ENCODE measurements at regions not wholly inside any gene's neighbourhood (a gene's known extent, or its start where the extent isn't known, plus 50 kb on each side); places are given as distances from the start of the nearest gene placed in this dataset.

GRCh38 chr1:22281521-22282363 lies 138.8 kb upstream of the WNT4 start:
- TF ChIP-seq CHD2 (IDR thresholded peaks at IDR 0.05; ENCODE audit: low read depth, low read length): no peak
- TF ChIP-seq JUN (CRISPR knock-in tag; IDR thresholded peaks at IDR 0.05): no peak
- TF ChIP-seq RAD51 (IDR thresholded peaks at IDR 0.05; ENCODE audit: borderline replicate concordance): no peak
- no peak for TF ChIP-seq ELF1 (CRISPR knock-in tag; IDR thresholded peaks at IDR 0.05)
- TF ChIP-seq SRF (IDR thresholded peaks at IDR 0.05; ENCODE audit: low read depth, low read length): no peak
- TF ChIP-seq DPF2 (CRISPR knock-in tag; IDR thresholded peaks at IDR 0.05; ENCODE audit: borderline replicate concordance, low read depth): no peak
- TF ChIP-seq KDM3A (CRISPR knock-in tag; IDR thresholded peaks at IDR 0.05; ENCODE audit: low read depth): no peak
- TF ChIP-seq CTCF (CRISPR knock-in tag; IDR thresholded peaks at IDR 0.05): no peak
- TF ChIP-seq ZNF558 (CRISPR knock-in tag; IDR thresholded peaks at IDR 0.05; ENCODE audit: borderline replicate concordance): no peak
- no peak for TF ChIP-seq EED (CRISPR knock-in tag; IDR thresholded peaks at IDR 0.05)

Measured in HepG2 (cell line).